Activated T-cell treated with anti-CD3 and anti-CD28 coated beads for 1 hour (primary cell): ENCODE measurements at regions not wholly inside any gene's neighbourhood (a gene's known extent, or its start where the extent isn't known, plus 50 kb on each side); places are given as distances from the start of the nearest gene placed in this dataset.

ENCODE experiments used
- DNase-seq: peaks from one replicate; pipeline ENCODE4 v3.0.0-alpha.2; 2020; ENCODE audit warnings: low read depth

GRCh38 chr5:153130296-153130695 is 360.2 kb upstream of the GRIA1 start:
- no peak for DNase-seq

- no peak for DNase-seq
Measured at GRCh38 chr5:153135411-153135810, 355.1 kb upstream of the GRIA1 start.

- no peak for DNase-seq
Measured at GRCh38 chr5:153136910-153137614, 353.4 kb upstream of the GRIA1 start.

- no peak for DNase-seq
Measured at GRCh38 chr5:153147891-153148623, 342.4 kb upstream of the GRIA1 start.

- DNase-seq, result no peak
Measured at GRCh38 chr5:153148624-153148976, 341.9 kb upstream of the GRIA1 start.

GRCh38 chr5:153151558-153151957 is 338.9 kb upstream of the GRIA1 start:
- no peak for DNase-seq

GRCh38 chr5:153153086-153153485 is 337.4 kb upstream of the GRIA1 start:
- no peak for DNase-seq

- DNase-seq, result no peak
Measured at GRCh38 chr5:153157156-153157555, 333.3 kb upstream of the GRIA1 start.

GRCh38 chr5:153158608-153159007 is 331.9 kb upstream of the GRIA1 start:
- no peak for DNase-seq

- no peak for DNase-seq
Measured at GRCh38 chr5:153159616-153160015, 330.9 kb upstream of the GRIA1 start.

- DNase-seq, result no peak
Measured at GRCh38 chr5:153168241-153168640, 322.2 kb upstream of the GRIA1 start.

- DNase-seq, result no peak
Measured at GRCh38 chr5:153187503-153187902, 303.0 kb upstream of the GRIA1 start.

- no peak for DNase-seq
Measured at GRCh38 chr5:153206361-153206760, 284.1 kb upstream of the GRIA1 start.

- DNase-seq, result no peak
Measured at GRCh38 chr5:153209016-153209415, 281.5 kb upstream of the GRIA1 start.

- no peak for DNase-seq
Measured at GRCh38 chr5:153209687-153210086, 280.8 kb upstream of the GRIA1 start.

- DNase-seq, result no peak
Measured at GRCh38 chr5:153211076-153211475, 279.4 kb upstream of the GRIA1 start.

GRCh38 chr5:153212471-153212870 is 278.0 kb upstream of the GRIA1 start:
- no peak for DNase-seq

- no peak for DNase-seq
Measured at GRCh38 chr5:153222936-153223335, 267.5 kb upstream of the GRIA1 start.

- no peak for DNase-seq
Measured at GRCh38 chr5:153223376-153223775, 267.1 kb upstream of the GRIA1 start.

GRCh38 chr5:153224651-153225050 is 265.8 kb upstream of the GRIA1 start:
- no peak for DNase-seq

GRCh38 chr5:153233933-153234332 is 256.5 kb upstream of the GRIA1 start:
- no peak for DNase-seq

GRCh38 chr5:153236319-153236718 is 254.2 kb upstream of the GRIA1 start:
- no peak for DNase-seq

- no peak for DNase-seq
Measured at GRCh38 chr5:153237671-153238332, 252.7 kb upstream of the GRIA1 start.
